ENCODE measurements at regions not wholly inside any gene's neighbourhood (a gene's known extent, or its start where the extent isn't known, plus 50 kb on each side); places are given as distances from the start of the nearest gene placed in this dataset.
"Not testable (repeated sequence)": the region's sequence is repeated elsewhere in the genome, so short reads cannot be mapped to it uniquely, and the experiment has no call there.

DNA sequence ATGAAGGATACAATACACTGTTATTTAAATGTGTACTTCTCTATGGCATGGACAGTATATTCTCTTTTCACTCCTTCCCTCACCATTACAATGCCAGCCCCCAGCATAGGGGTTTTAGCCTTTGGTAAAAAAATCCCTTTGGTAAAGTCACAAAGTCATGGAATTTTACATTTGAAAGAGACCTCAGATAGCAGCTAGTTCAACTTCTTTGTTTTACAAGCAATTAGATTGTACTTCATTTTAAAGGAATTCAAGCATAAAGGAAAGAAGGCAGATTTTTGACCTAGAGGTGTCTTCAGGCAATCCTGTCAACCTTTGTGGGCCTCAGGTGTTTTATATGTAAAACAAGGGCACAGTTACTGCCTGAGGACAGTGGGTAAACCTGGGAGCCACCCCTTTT is 1188.4 kb upstream of the AUTS2 start:
- Histone ChIP-seq H3K27me3 (no peaks in the 10 kb centered on the region), H3K4me1 (no peaks in the 10 kb centered on the region), H3K36me3 (no peaks in the 10 kb centered on the region), H3K4me3 (no peak overlapping the region), H3K9me3 (no peaks in the 10 kb centered on the region), H3K27ac (no peak overlapping the region)
- no peak for ATAC-seq
- TF ChIP-seq CTCF (IDR thresholded peaks at IDR 0.05) (no peak), POLR2A (IDR thresholded peaks at IDR 0.05) (no peak), POLR2AphosphoS5 (IDR thresholded peaks at IDR 0.05) (no peak), EP300 (IDR thresholded peaks at IDR 0.05) (no peak)

- ATAC-seq, H3K27me3 ChIP-seq, H3K27ac ChIP-seq, H3K4me3 ChIP-seq, H3K9me3 ChIP-seq, H3K4me1 ChIP-seq, H3K36me3 ChIP-seq: not testable (repeated sequence)
- WGBS, 2 donors (ENCODE audit: low coverage in 1 of 2), result 93 to 97% methylated on average over 11 of the region's 11 CpGs
Observed at GRCh38 chr7:68410693-68411092, 1187.6 kb upstream of the AUTS2 start.

DNA sequence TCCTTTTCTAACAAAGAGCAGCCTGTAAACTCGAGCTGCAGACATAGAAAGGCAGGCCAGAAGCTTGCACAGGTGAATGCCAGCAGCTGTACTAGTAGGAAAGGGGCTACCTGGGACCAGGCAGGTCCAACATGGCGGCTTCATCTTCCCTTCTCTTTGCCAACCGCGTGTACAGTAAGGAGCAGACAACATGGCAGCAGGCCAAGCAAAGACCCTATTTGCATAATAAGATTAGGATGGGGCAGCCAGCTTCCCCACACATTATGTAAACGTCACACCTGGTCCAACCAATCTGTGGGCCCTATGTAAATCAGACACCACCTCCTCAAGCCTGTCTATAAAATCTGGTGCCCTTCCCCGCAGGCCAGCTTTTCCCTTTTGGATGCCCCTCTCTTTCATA is 1186.5 kb upstream of the AUTS2 start:
- Histone ChIP-seq H3K36me3 (no peaks in the 10 kb centered on the region), H3K27ac (no peak overlapping the region), H3K27me3 (no peaks in the 10 kb centered on the region), H3K4me3 (no peak overlapping the region), H3K4me1 (no peaks in the 10 kb centered on the region), H3K9me3 (no peaks in the 10 kb centered on the region)
- TF ChIP-seq CTCF (IDR thresholded peaks at IDR 0.05) (no peak), POLR2A (IDR thresholded peaks at IDR 0.05) (no peak), EP300 (IDR thresholded peaks at IDR 0.05) (no peak), POLR2AphosphoS5 (IDR thresholded peaks at IDR 0.05) (no peak)
- no peak for ATAC-seq
- WGBS, 2 donors (ENCODE audit: low coverage in 1 of 2), result 55 to 78% methylated on average over 3 to 4 of the region's 6 CpGs

DNA sequence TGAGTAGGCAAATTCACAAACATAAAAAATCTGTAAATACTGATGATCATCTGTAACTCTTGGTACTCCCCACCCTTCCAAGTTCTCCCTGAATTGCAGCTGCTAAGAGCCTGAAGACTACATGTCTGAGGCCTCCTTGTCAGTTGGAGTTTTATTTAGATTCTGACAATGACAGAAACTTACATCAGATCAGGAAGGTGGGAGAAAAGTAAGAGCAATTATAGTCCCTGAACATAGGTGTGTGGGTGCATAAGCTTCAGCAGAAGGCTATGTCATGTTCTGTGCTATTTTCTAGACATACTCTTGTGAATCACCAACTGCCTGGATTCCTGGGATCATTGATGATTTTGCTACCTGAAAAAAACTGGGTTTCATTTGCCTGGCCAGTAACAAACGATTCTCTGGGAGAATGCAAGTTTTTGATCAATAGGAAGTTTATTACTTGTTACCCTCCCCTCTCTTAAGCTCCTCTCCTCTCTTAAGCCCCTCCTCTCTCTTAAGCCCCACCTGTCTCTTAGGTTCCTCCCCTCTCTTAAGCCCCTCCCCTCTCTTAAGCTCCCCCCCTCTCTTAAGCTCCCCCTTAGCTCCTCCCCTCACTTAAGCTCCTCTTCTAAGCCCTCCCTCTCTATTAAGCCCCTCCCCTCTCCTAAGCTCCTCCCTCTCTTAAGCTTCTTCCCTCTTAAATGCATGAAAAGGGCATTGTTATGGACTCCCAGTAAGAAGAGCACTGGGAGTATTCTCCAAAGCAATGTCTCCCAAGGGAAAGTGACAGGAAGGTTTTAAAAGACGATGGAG is 1183.4 kb upstream of the AUTS2 start:
- Histone ChIP-seq H3K27ac (no peak overlapping the region), H3K27me3 (no peaks in the 10 kb centered on the region), H3K36me3 (no peaks in the 10 kb centered on the region), H3K9me3 (peaks cover 0 to under 1% (median 0%) of the 10 kb centered on the region in 3 donors), H3K4me3 (no peak overlapping the region), H3K4me1 (peaks cover 0 to 2% (median 0%) of the 10 kb centered on the region in 3 donors)
- TF ChIP-seq CTCF (IDR thresholded peaks at IDR 0.05) (no peak), POLR2A (IDR thresholded peaks at IDR 0.05) (no peak), POLR2AphosphoS5 (IDR thresholded peaks at IDR 0.05) (no peak), EP300 (IDR thresholded peaks at IDR 0.05) (no peak)
- no peak for ATAC-seq
- WGBS, 2 donors (ENCODE audit: low coverage in 1 of 2), result 86% methylated on average over 2 of the region's 2 CpGs; no CpG with 5 or more reads in 1 of the 2 donors

GRCh38 chr7:68417002-68417401 is 1181.3 kb upstream of the AUTS2 start:
- no peaks in the 10 kb centered on the region for H3K36me3 ChIP-seq
- ATAC-seq, result no peak
- no peak overlapping the region for H3K4me3 ChIP-seq
- H3K4me1 ChIP-seq, result peaks cover 0 to 15% (median 0%) of the 10 kb centered on the region in 3 donors
- H3K27me3 ChIP-seq, result no peaks in the 10 kb centered on the region
- WGBS, 2 donors (ENCODE audit: low coverage in 1 of 2), result 86 to 100% methylated on average over 1 to 2 of the region's 2 CpGs
- H3K27ac ChIP-seq, result no peak overlapping the region
- no peak for TF ChIP-seq POLR2AphosphoS5 (IDR thresholded peaks at IDR 0.05)
- TF ChIP-seq EP300 (IDR thresholded peaks at IDR 0.05), result no peak
- no peak for TF ChIP-seq CTCF (IDR thresholded peaks at IDR 0.05)
- TF ChIP-seq POLR2A (IDR thresholded peaks at IDR 0.05), result no peak
- peaks cover 0 to 4% (median 0%) of the 10 kb centered on the region in 3 donors for H3K9me3 ChIP-seq

Measured in gastroesophageal sphincter (tissue), 4 donors.